HG03378 (cell line): ENCODE measurements at regions not wholly inside any gene's neighbourhood (a gene's known extent, or its start where the extent isn't known, plus 50 kb on each side); places are given as distances from the start of the nearest gene placed in this dataset.

ENCODE experiments used
- ATAC-seq: cut with Tn5 transposase; IDR thresholded peaks from one replicate; pipeline ENCODE4 v1.9.1; 2021; ENCODE audit warnings: mild to moderate bottlenecking, moderate library complexity; ENCODE audit not compliant: unreplicated experiment

DNA sequence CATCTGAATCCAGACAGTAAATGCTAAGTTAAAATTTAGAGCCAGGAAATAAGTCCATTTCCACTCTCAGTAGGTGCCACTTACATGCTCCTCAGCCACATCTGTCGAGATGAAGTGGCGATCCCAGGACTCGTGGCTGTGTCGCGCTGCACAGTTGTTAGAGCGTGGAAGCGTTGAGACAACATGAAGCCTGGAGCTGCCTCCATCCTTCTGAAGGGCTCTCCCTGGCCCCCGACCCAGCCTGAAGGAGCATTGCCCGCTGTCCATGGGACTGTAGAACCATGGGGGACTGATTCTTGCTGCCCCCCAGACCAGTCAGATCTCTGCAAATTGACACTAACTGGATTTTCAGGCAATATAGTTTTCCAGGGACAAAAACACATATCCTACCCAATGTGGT lies 58.9 kb downstream of the IRX1 start:
- ATAC-seq: no peak

- ATAC-seq: no peak
Measured at GRCh38 chr5:3656803-3657202, 61.2 kb downstream of the IRX1 start.

DNA sequence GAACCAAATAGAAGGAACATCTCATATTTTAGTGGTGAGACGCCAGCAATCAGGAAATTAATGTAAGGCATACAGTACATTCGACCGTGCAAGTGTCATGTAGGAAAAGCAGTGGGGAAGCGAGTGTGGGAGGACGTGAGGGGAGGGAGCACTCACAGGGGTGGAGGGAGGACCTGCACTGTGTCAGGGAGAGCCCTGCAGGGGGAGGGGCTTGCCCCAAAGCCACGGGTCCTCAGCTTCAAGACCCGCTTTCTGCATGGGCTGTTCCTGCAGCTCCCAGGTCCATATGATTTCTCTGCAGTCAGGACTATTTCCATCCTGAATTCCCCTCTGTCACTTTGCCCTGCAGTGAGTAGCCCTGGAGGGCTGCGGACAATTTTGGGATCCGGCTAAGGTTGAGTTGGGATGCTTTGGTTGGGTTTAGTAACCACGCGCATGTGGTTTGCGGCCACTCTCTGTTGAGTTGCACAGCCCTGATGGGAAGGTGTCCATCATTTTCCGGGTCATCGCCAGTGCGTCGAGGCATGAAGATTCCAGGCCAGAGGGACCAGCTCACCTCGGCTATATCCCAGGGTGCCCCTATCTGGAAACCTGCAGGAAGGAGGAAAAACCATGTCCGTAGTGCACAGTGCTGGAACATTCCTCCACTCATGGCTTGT lies 61.9 kb downstream of the IRX1 start:
- ATAC-seq: no peak

DNA sequence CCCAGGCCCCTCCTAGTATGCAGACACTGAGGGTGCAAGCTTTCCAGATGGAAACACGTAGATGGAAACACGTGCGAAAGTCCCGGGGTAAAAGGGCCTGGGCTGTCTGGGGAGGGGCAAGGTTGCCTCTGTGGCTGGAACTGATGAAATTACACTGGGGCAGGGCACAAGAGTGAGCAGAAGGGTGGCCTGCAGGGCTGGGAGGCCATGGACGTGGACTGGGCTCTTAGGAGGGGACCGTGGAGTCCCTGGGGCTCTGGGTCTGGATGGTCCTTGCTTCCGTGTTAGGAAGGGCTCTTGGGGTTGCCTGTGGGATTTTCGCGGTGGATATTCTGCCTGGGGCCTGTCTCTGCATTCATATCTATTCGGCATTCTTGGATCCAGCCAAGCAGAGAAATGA lies 63.3 kb downstream of the IRX1 start:
- ATAC-seq: no peak

- no peak for ATAC-seq
Measured at GRCh38 chr5:3659907-3660306, 64.3 kb downstream of the IRX1 start.

- no peak for ATAC-seq
Measured at GRCh38 chr5:3660630-3661029, 65.0 kb downstream of the IRX1 start.

DNA sequence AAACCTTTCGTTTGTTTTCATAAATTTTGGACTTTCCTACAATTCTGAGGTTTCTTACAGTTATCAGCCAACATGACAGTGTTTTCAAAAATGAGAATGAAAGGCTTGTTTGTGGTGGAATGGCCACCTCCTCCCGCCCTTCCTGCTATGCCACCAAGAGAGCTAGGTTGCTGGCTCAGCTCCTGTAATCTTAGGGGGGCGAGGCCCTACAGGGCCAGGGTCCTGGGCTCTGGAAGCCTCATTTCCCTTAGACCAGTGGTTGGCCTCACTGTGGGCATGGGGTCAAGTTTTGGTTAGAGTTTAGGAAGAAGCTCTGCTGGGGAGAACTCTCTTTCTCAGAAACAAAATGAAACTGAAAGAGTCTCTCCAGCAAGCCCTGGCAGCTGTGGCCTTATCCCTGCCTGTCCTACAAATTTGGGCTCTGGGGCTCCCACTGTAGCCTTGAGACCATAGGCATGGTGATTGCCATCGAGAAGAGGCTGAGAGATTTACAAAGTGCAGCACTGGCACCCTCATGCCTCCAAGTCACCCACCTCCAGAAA lies 66.2 kb downstream of the IRX1 start:
- no peak for ATAC-seq

DNA sequence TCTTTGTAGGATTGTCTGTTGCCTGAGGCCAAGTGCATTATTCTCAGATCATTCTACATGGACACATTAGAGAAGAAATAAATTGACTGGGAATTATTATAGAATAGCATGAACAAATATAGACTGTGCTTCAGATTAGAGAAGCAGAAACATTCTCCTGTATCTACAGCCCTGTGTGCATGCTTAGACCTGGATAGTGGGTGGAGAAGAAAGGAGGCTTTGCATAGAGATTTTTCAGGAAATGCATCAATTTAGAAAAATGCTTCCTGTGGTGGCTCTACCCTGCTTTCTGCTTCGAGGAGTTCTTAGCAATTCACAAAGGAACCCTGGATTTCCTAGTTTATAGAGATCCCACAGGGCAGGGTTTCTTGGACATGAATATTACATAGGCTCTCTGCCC lies 66.7 kb downstream of the IRX1 start:
- no peak for ATAC-seq

GRCh38 chr5:3671337-3671736 lies 75.7 kb downstream of the IRX1 start:
- ATAC-seq: no peak

GRCh38 chr5:3678801-3679200 lies 83.2 kb downstream of the IRX1 start:
- ATAC-seq: no peak

- no peak for ATAC-seq
Measured at GRCh38 chr5:3680821-3681220, 85.2 kb downstream of the IRX1 start.

- ATAC-seq: no peak
Measured at GRCh38 chr5:3684118-3684517, 88.5 kb downstream of the IRX1 start.

- ATAC-seq: no peak
Measured at GRCh38 chr5:3684771-3685354, 89.2 kb downstream of the IRX1 start.

- no peak for ATAC-seq
Measured at GRCh38 chr5:3694819-3695218, 99.2 kb downstream of the IRX1 start.

DNA sequence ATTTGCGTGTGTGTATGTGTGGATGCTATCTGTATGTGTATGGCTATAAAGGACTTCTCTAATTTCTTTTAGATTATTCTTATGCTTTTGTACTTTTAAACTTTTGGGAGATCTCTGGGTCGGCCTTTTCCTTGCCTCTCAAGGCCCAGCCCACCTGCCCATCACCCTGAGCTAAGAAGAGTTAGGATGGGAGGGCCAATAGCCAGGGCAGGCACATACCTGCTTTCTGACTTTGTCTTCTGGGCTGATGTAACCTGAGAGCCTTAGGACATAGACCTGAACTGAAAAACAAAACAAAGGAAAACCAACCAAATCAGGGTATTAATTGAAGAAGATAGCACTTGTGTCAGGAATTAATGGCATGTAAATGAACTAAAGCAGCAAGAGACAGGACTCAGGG lies 100.2 kb downstream of the IRX1 start:
- ATAC-seq: no peak

DNA sequence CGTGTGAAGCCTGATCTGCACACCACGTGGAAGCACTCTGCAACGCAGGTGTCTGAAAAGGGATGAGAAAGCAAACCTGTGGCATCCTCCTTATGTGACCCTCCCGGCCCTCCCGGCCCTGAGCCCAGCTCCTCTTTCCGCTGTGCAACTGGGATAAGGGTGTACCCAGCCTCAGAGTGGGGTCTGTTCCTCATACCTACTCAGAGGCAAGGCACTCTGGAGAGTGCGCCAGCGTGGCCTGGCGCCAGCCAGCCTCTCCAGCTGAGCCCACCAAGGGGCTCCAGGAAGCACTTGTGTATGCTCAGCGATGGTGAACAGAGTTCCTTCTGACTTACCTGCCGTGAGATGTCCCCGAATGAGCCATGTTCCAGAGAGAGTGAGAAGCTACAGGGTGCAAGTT lies 102.8 kb downstream of the IRX1 start:
- no peak for ATAC-seq

DNA sequence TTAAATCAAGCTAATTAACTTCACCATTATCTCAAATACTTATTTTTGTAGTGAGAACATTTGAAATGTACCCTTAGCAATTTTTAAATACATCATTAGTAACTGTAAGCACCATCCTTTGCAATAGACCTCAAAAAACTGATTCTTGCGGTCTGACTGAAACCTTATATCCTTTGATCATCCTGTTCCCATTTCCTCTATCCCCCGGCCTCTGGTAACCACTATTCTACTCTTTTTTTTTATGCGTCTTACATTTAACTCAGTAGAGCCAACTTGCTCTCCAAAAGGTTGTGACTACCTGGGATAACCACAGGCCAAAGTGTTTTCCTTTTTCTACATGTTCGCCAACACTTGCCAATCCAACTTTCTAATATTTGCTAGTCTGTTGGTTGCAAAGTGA lies 106.1 kb downstream of the IRX1 start:
- ATAC-seq: no peak

DNA sequence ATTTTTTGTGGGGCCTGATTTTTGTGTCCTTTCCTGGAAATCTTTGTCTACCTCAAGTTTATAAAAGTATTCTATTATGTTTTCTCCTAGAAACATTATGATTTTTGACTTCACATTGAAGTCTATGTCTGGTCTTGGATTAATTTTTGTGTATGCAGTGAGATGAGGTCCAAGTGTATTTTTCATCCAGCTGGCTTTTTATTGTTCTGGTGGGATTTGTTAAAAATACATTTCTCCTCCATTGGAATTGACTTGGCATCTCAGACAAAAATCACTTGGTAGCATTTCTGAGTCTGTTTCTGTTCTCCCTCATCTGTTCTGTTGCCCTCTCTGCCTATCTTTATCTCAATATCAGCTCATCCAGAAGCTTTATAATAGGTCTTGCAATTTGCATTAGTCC lies 109.0 kb downstream of the IRX1 start:
- no peak for ATAC-seq

GRCh38 chr5:3709068-3709716 lies 113.6 kb downstream of the IRX1 start:
- no peak for ATAC-seq

GRCh38 chr5:3709717-3710348 lies 114.2 kb downstream of the IRX1 start:
- ATAC-seq: no peak

GRCh38 chr5:3715062-3715461 lies 119.4 kb downstream of the IRX1 start:
- no peak for ATAC-seq

- ATAC-seq: no peak
Measured at GRCh38 chr5:3729631-3730030, 134.0 kb downstream of the IRX1 start.
